ENCODE measurements at regions not wholly inside any gene's neighbourhood (a gene's known extent, or its start where the extent isn't known, plus 50 kb on each side); places are given as distances from the start of the nearest gene placed in this dataset.

- TF ChIP-seq POLR2A (IDR thresholded peaks at IDR 0.05) (no peak), CTCF (IDR thresholded peaks at IDR 0.05) (no peak)
- intact Hi-C loops (cut with DNase I; ENCODE audit: low total_unique reads): no loop called here
- Histone ChIP-seq H3K4me1 (no peaks in the 10 kb centered on the region), H3K27me3 (no peaks in the 10 kb centered on the region), H3K27ac (no peak overlapping the region), H3K36me3 (no peaks in the 10 kb centered on the region), H3K4me3 (no peak overlapping the region), H3K9me3 (no peaks in the 10 kb centered on the region)
- no peak for DNase-seq
These were observed 130.7 kb upstream of the NR3C1 start for GRCh38 chr5:143533978-143534760.

GRCh38 chr5:143533475-143533874 is 130.0 kb upstream of the NR3C1 start:
- no peak for TF ChIP-seq CTCF (IDR thresholded peaks at IDR 0.05)
- TF ChIP-seq POLR2A (IDR thresholded peaks at IDR 0.05): no peak
- Histone ChIP-seq H3K27ac (no peak overlapping the region), H3K4me1 (no peaks in the 10 kb centered on the region), H3K27me3 (no peaks in the 10 kb centered on the region), H3K36me3 (no peaks in the 10 kb centered on the region), H3K9me3 (no peaks in the 10 kb centered on the region), H3K4me3 (no peak overlapping the region)
- DNase-seq: no peak
- intact Hi-C loops (cut with DNase I; ENCODE audit: low total_unique reads): no loop called here

- Histone ChIP-seq H3K36me3 (no peaks in the 10 kb centered on the region), H3K27ac (no peak overlapping the region), H3K27me3 (no peaks in the 10 kb centered on the region), H3K4me3 (no peak overlapping the region), H3K9me3 (no peaks in the 10 kb centered on the region), H3K4me1 (no peaks in the 10 kb centered on the region)
- intact Hi-C loops (cut with DNase I; ENCODE audit: low total_unique reads): no loop called here
- DNase-seq: no peak
- no peak for TF ChIP-seq POLR2A (IDR thresholded peaks at IDR 0.05)
- TF ChIP-seq CTCF (IDR thresholded peaks at IDR 0.05): no peak
These were observed 124.3 kb upstream of the NR3C1 start for GRCh38 chr5:143527808-143528207.

GRCh38 chr5:143525176-143525575 is 121.7 kb upstream of the NR3C1 start:
- Histone ChIP-seq H3K36me3 (no peaks in the 10 kb centered on the region), H3K27ac (no peak overlapping the region), H3K4me3 (no peak overlapping the region), H3K27me3 (no peaks in the 10 kb centered on the region), H3K9me3 (no peaks in the 10 kb centered on the region), H3K4me1 (no peaks in the 10 kb centered on the region)
- DNase-seq: no peak
- TF ChIP-seq CTCF (IDR thresholded peaks at IDR 0.05): no peak
- TF ChIP-seq POLR2A (IDR thresholded peaks at IDR 0.05): no peak
- intact Hi-C loops (cut with DNase I; ENCODE audit: low total_unique reads): no loop called here

- H3K36me3 ChIP-seq: no peaks in the 10 kb centered on the region
- no peak for DNase-seq
- H3K27me3 ChIP-seq: no peaks in the 10 kb centered on the region
- intact Hi-C loops (cut with DNase I; ENCODE audit: low total_unique reads): no loop called here
- H3K4me3 ChIP-seq: no peak overlapping the region
- no peak for TF ChIP-seq CTCF (IDR thresholded peaks at IDR 0.05)
- no peak for TF ChIP-seq POLR2A (IDR thresholded peaks at IDR 0.05)
- H3K9me3 ChIP-seq: no peaks in the 10 kb centered on the region
- H3K4me1 ChIP-seq: no peaks in the 10 kb centered on the region
- H3K27ac ChIP-seq: no peak overlapping the region
These were observed 121.0 kb upstream of the NR3C1 start for GRCh38 chr5:143524338-143524945.

All from uterus (tissue), 3 donors.